NCI-H2227 (cell line): ENCODE measurements at regions not wholly inside any gene's neighbourhood (a gene's known extent, or its start where the extent isn't known, plus 50 kb on each side); places are given as distances from the start of the nearest gene placed in this dataset.

Experiments used
- DNase-seq: peaks from one replicate; lab custom pipeline; 2025; ENCODE audit not compliant: unreplicated experiment; lab: John Stamatoyannopoulos, UW

DNA sequence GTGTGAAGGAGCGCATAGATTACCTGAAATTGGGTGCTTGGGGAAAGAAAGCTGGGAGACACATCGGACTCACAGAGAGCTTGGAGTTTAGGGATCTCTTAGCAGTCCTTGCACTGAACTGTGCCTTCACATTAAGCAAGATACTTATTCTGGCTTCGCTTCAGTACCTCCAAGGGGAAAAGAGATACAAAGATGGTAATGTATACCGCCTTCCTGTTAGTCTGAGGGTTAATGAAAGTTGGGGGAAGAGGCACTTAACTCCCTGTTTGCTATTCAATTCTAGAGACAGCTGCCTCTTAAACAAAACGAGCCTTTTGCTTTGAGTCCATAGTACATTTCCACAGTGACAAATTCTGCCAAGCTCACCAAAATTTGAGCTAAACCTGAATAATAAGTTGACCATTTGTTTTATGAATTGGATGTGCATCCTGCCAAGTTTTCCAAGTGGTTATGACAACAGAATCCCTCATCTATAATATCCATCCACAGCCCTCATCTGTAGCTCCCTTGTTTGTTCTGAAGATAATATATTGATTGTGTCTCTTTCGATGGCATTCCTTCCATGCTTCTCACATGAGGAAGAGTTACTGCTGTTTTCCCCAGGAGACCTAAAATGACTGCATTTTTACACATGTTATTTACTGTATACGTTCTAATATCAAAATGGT is 287.1 kb upstream of the ATP5MC3 start:
- DNase-seq, result no peak

DNA sequence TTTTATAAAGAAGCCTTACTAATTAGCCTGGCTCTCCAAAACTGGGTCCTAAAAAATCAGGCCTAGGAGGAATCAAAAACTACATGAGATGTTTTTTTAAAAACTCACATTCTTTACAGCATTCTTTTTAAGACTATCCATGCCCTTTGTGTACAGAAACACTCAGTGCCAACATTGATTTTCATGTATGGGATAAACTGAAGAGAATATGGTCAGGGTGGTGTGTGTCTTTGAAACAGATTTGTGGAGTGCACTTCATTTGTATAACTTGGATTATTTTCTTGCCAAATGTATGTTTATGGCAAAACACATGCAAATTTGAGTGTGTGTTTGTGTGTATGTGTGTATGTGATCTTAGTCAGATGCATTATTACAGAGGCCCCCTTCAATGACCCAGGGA is 283.6 kb upstream of the ATP5MC3 start:
- no peak for DNase-seq

DNA sequence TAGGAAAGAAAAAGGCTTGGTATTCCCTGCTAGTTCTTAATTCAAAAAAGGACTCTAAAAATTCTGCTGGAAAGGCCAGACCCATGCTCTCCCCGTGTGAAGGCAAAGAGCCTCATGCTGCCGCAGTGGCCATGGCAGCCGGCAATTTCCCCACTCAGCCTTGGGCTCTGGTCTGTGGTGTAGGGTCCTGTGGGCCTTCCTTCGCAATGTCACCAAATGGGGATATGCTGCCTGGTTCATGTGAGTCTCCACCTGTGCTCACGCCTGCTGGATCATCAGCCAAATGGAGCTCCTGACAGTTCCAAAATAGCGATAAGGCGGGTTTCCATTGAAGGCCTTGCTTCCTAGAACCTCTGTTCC is 282.8 kb upstream of the ATP5MC3 start:
- no peak for DNase-seq

DNA sequence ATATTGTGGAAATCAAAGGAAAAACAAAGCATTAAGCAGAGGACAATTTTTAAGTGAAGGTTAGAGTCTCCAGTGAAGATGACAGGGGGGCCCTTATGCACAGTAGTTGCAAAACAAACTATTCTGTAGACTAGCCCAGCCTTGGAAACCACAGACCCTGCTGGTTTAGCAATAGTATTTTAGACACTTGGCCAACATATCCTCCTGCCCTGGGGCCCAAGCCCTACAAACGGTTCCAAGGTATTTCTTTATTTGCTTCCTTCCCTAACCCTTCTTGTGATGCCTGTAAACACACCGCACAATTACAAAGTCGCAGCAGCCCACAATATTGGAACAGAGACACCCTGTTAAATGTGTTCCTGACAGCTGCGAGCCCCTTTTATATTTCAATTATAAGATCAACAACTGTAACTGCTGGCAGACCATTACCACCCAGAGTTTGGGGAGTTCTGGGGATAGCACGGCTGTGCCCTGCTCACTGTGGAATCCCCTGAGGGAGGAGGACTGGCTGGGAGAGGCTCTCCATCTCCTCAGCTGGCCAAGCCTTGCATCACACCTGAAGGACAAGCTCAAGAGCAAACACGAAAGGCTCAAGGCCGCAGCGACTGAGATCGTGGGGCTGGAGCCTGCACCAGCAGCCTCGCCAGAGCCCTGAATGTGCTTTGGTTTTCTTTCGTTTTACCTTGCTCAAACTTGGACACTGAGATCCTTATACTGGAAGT is 282.2 kb upstream of the ATP5MC3 start:
- no peak for DNase-seq

DNA sequence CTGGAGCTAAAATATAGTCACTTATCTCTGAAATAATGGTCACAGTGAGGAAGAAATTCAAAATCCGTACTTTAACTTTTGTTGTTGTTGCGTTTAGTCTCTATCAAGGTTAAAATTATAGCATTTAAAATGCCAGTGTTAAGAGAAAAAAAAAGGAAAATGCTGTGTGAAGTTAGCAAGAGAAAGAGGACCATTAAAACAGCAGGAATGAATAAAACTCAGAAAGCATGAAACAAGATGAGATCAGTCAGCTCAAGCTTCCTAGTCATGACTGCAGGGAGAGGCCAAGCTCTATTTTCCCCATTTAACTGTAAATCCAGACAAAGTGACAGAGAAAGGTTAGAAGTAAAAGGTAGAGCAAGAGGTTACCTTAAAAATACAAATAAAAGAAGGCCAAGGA is 281.7 kb upstream of the ATP5MC3 start:
- no peak for DNase-seq

DNA sequence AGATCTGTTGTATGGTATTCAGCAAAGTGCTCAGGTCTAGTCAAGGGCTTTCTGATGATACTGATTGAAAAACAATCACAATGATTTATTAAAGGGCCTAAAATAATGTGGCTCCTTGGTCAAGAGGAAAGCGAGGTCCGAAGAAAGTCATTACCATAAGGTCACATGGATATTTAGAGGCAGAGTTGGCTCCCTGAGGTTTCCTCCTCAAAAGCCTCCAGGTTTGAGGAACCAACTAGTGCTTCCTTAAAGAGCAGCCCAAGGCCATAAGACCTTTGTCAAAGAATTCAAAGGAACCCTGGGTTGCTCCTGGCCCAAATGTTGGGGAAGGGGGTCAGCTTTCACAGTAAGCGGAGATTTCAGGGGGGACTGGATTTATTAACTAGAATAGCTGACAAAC is 280.7 kb upstream of the ATP5MC3 start:
- no peak for DNase-seq

DNA sequence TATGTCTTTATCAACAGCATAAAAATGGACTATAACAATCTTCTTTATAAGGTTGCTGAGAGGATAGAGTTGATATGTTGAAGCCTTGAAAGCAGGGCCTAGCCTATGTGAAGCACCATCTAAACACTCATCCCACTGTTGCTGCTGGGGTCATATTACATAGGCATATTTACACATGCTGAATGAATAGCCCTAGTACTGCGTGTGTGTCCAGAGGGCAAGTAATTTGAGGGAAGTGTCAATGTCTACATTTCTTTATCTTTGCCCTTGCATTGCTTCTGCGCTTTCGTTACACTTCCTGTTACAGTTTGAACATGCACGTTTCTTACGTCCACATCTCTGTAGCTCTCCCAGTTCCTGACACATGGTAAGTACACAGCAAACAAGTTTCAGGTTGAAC is 280.3 kb upstream of the ATP5MC3 start:
- no peak for DNase-seq

DNA sequence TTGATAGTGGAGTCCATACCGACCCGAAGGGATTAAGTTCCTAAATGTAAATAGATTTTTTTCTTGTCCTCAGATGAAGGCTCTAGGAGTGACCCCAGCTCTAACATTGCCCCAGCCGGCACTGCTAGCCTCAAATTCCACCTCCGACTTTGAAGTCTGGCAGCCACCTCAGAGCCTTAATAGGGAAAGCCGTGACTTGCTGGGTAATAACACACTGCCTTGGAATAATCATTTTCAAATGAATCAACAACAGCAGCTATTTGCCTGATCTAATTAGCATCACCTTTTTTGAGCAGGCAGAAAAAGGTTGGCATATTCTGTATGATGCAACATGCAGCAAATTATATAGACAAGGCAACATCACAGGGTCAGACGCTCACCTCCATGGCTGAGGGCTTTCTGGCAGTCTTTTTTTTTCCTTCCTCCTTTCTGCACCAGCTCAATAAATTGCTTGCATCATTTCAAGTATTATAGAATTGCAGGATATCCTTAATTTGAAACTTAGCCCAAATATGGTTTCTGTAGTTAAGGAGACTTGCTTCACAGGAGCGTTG is 276.5 kb upstream of the ATP5MC3 start:
- no peak for DNase-seq

DNA sequence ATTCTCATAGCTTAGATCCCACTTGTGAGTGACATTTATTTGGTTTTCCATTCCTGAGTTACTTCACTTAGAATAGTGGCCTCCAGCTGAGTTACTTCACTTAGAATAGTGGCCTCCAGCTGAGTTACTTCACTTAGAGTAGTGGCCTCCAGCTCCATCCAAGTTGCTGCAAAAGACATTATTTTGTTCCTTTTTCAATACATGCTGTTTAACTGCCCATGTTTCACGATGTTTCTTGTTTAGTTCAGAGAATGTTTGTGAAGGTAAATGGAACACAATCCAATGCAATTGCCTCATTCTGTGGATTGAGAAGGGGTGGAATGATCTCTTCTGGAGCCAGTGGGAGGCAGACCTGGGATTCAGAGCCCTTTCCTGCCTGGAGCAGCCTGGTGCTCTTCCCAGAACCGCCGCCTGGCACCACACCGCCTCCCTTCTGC is 273.5 kb upstream of the ATP5MC3 start:
- DNase-seq, result peak; percentile 33

DNA sequence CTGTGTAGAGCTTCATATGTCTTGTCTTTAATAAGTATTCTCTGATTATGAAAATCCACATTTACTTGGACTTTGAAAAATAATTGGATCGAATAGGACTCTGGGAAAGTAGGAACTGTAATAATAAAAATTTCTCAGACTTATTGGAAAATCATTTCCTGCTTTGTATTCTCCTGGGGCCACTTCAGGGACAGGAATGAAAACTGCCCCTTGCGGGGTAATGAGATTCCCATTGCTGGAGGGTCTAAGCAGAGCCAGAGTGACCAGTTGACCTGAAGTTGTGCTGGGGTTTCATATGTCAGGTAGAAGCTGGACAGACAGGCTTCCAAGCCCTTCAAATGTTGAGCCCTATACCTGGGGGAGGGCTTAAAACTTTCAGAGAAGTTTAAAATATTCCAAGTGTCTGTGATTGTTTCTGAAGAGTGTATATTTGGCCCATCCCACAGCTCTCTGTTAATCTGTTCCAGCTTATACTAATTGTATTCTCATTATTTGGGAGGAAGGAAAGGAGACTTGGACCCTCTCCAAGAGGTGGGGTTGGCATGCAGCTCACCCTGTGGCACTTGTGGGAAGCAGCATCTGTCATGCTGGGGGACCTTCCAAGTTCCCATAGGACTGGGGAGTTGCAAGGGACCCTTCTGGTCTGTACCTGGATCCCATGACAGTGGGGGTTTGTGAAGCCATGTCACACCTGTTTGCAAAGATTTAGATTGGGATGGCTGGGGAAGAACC is 268.7 kb upstream of the ATP5MC3 start:
- DNase-seq, result no peak

DNA sequence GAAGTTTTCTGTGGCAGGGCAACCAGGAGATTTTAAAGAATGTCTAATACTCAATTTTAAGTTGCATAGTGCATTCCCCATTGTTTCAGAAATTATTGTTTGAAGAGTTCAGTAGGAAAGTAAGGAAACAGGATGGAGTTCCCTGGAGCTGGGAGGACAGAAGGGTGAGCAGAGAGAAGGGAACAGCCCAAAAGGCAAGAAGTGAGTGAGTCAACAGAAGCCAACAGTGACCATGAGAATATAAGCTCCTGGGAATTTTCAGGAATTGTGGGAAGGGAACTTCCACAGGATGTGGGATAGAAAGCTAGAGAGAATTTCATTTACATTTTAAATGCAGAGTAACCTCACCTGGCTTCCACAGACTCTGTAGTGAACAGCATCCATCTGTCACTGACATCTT is 268.1 kb upstream of the ATP5MC3 start:
- no peak for DNase-seq

DNA sequence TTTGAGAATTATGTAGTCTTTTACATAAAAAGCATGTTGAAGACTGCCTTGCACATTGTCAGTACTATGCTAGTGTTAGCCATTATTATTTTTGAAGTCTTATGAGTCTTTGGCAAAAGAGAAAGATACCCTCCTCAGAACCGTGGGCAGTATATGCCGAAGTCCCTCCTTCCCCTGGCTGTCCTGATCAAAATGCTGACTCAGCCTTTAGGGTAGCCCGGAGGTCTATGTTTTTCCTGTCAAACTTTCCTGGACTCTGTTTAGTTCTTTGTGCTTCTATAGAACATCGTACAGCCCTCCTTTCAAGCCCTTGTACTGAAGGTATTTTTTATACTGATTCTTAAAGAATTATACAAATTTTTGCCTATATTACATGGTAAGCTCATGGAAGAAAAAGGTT is 264.7 kb upstream of the ATP5MC3 start:
- DNase-seq, result no peak

DNA sequence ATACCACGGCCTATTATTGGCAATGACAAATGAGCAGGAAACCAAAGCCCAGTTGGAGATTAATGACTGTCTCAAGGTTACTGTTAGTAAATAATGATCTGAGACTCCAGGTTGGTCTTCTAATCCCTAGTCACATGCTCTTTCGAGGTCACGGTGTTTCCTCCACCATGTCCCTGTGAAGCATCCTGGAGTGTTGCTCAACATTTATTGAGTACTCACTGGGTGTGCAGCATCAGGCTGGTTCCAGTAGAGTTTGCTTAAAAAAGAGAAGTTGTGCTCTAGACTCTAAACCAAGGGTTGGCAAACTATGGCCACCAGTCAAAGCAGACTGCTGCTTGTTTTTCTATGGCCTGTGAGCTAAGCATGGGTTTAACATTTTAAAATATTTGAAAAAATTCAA is 263.8 kb upstream of the ATP5MC3 start:
- DNase-seq, result no peak

DNA sequence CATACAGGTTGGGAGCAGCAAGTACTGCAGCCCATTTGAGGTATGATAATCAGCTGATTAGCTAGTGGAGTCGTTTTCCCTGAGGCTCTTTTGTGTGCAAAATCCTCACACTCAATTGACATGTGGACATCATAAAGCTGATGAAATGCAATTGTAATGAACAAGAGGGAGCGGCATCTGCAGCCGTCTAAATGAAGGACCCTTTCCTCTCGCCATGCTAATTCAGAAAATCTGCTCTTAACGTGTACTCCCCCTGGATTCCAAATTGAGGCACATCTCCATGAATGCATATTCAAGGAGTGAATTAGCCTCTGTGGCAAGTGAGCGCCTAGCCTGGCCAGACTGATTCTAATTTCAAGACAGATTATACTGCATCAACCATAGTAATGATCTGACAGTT is 260.9 kb upstream of the ATP5MC3 start:
- DNase-seq, result no peak

DNA sequence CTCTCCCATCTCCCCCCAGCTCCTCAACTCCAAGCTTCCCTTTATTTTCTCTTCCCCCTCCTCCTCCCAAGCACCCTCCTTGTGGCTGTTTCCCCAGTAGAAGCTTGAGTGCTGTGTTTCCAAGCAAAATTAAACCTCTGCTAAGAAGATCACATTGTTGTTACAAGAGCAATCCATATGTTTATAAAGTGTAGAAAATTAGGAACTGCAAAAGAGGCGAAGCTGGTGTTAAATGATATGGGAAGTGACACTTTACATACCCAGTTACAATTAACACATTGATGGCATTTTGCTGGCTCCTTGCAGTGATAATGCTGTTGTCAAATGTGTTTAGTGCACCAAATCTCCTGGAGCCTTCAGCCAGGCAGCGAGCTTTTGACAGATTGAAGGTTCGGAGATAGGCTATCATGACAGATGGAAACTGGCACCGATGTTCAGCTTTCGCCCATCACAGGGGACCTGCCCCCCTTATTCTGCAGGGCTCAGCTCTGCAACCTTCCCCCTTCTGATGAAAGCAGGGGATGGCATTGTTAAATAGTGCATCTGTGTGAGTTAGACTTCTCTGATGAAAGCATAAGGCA is 259.8 kb upstream of the ATP5MC3 start:
- no peak for DNase-seq

DNA sequence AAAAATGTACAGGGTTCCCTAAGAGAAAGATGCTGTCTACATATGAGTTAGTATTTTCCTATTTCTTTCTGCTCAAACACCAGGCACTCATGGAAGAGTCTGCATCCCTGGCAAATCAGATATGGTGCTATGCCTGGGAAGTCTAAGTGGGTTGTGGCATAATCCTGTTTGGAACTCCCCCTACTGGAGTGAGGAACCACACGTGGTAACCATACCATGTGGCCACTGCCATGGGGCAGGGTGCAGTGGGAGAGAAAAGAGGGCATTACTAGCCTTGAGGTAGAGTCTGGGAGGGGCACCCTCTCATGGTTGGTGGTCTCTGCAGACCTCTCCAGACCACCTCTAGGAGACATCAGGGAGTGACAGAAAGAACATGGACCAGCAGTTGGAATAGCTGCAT is 257.9 kb upstream of the ATP5MC3 start:
- DNase-seq, result no peak

DNA sequence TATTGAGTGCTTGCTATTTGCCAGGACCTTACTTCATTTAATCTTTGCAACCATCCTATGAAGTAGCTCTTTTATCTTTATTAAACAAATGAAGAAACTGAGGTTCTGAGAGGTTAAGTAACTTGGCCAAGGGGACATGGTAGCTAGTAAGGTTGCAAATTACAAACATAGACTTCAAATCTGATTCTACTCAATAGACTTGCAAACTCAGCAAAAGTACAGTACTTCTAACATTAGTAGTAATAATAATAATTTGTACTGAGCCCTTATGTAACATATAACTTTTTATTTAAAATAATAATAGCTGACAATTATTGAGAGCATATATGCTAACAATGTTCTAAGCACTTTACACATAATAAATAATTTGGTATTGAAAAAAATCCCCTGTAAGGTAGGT is 255.7 kb upstream of the ATP5MC3 start:
- no peak for DNase-seq

DNA sequence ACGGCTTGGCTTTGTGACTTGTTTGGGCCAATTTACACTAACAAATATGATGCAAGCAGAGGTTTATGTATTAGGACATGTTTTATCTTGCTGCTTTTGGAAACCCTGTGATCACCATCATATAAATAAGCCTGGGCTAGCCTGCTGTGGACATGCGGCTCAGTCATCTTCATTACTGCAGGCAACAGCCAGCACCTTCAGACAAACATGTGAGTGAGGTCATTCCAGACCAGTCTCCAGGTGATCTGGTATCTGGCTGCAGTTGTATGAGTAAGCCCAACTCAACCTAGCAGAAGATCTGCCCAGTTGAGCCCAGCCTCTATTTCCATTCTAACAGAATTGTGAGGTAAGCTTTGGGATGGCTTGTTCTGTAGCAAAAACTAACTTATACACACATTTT is 254.6 kb upstream of the ATP5MC3 start:
- DNase-seq, result no peak

DNA sequence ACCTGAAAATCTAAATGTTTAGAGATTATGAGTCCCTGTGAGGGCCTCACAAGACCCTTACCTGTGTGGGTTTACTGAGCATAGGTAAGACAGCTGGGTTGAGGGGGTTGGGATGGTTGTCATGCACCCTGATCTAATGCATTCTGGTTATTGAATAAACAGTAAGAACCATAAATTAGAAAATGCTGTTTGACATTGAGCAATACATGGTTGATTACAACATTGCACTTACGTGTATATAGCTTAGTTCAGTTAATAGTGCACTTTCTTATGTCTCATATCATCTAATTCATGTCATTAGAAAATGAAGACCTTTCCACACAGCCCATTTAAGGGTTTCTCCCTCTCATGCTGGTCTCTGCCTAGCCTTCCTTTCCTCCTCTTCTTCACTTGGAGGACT is 253.5 kb upstream of the ATP5MC3 start:
- DNase-seq, result no peak

DNA sequence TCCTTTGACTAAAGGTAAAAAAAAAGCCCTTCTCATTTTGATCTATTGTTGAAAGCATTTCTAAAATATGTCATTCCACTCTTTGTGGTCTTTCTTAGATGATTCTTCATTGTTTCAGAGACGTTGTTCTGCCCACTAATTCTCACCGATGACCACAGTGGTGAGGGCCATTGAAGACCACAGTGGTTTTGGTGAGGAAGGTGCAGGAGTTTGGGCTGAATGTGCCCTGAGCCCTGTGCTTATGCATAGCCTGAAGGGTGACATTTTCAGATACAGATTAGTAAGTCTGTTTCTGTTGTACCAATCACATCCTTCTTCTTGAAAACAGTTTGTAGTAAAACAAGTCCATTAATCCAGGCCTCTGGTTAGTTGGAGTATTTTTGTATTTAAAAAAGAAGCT is 251.3 kb upstream of the ATP5MC3 start:
- no peak for DNase-seq

DNA sequence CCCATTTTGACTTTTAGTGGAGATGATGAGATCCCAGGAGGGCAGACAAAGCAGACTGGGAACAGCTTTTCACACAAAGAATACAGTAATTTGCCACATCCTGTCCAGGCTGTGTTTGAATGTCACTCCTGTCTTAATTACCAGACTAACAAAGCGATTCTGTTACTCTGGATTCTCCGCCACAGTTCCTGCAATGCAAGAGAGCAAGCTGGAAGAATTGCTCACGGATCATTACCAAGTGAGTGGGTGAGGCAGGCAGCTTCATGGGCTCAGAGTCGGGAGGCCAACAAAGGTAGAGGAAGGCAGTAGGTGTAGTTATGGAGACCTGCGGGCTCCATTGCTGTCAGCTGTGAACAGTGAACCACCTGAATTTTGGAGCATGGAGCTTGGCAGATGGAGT is 250.5 kb upstream of the ATP5MC3 start:
- DNase-seq, result peak; percentile 31
